ENCODE measurements at regions not wholly inside any gene's neighbourhood (a gene's known extent, or its start where the extent isn't known, plus 50 kb on each side); places are given as distances from the start of the nearest gene placed in this dataset.

GRCh38 chr14:97155320-97155719, 358.1 kb downstream of the VRK1 start:
- H3K27ac ChIP-seq (ENCODE audit: extremely low read length, insufficient read depth, low read length) = no peak overlapping the region
- DNase-seq (ENCODE audit: low spot score) (no peak), FAIRE-seq (no peak), ATAC-seq (no peak)
- H3K9me3 ChIP-seq (ENCODE audit: low read length) = peaks cover 11% of the 10 kb centered on the region
- H2AFZ ChIP-seq (ENCODE audit: low read length) = no peak overlapping the region
- no peaks in the 10 kb centered on the region for H4K20me1 ChIP-seq (ENCODE audit: insufficient read depth, low read length)
- TF ChIP-seq CERS6 (CRISPR knock-in tag; IDR thresholded peaks at IDR 0.05) (no peak), EEA1 (CRISPR knock-in tag; IDR thresholded peaks at IDR 0.05; ENCODE audit: borderline replicate concordance) (no peak), MEIS2 (CRISPR knock-in tag; IDR thresholded peaks at IDR 0.05) (no peak)
- in situ Hi-C loops (cut with HindIII; ENCODE audit: extremely low pct_ligation_motif_present, low pct_unique_long_range_greater_than_20kb) (no loop called here), intact Hi-C loops (cut with micrococcal nuclease; ENCODE audit: unreplicated experiment) (no loop called here)
- 53% methylated on average over 2 of the region's 2 CpGs for WGBS (ENCODE audit: low lambda C conversion rate)
- H3K79me2 ChIP-seq (ENCODE audit: insufficient read depth, low read length) = no peaks in the 10 kb centered on the region
- no peaks in the 10 kb centered on the region for H3K27me3 ChIP-seq (ENCODE audit: control insufficient read depth in 1 of 2, insufficient read depth in 2 of 2, low read length in 2 of 2)
- no peak overlapping the region for H3K4me2 ChIP-seq (ENCODE audit: low read depth, low read length)
- no peaks in the 10 kb centered on the region for H3K4me1 ChIP-seq (ENCODE audit: insufficient read depth, low read length)
- H3K9ac ChIP-seq (ENCODE audit: insufficient read depth, low read depth, low read length) = no peak overlapping the region
- no peaks in the 10 kb centered on the region for H3K36me3 ChIP-seq (replicated peaks in 1 of 2; ENCODE audit: control insufficient read depth in 1 of 2, insufficient read depth in 2 of 2, low read length in 2 of 2)
- BruUV-seq (replicated peaks) = no TSS peak
- ChIA-PET CTCF (ENCODE audit: low intra/inter-chr PET ratio, low total read pairs) (no interaction called here), POLR2A (no interaction called here)
- H3K4me3 ChIP-seq (replicated peaks in 1 of 3; ENCODE audit: insufficient read depth in 1 of 3, low read depth in 2 of 3, low read length in 3 of 3) = no peak overlapping the region

- no peak overlapping the region for H3K27ac ChIP-seq (ENCODE audit: extremely low read length, insufficient read depth, low read length)
- intact Hi-C loops (cut with micrococcal nuclease; ENCODE audit: unreplicated experiment) = no loop called here
- TF ChIP-seq DDIT3 (CRISPR knock-in tag; IDR thresholded peaks at IDR 0.05) = no peak
- no peak for TF ChIP-seq ZNF331 (CRISPR knock-in tag; IDR thresholded peaks at IDR 0.05)
- TF ChIP-seq CREB1 (IDR thresholded peaks at IDR 0.05) = no peak
- TF ChIP-seq CREB1 (CRISPR knock-in tag; IDR thresholded peaks at IDR 0.05) = no peak
- TF ChIP-seq ZNF275 (CRISPR knock-in tag; IDR thresholded peaks at IDR 0.05; ENCODE audit: borderline replicate concordance) = no peak
- no peak for TF ChIP-seq ZSCAN21 (CRISPR knock-in tag; IDR thresholded peaks at IDR 0.05; ENCODE audit: borderline replicate concordance)
- no peak for TF ChIP-seq SOX5 (CRISPR knock-in tag; IDR thresholded peaks at IDR 0.05; ENCODE audit: borderline replicate concordance)
- no peak for TF ChIP-seq FOSL1 (CRISPR knock-in tag; IDR thresholded peaks at IDR 0.05; ENCODE audit: borderline replicate concordance)
- no peak for TF ChIP-seq ZNF784 (CRISPR knock-in tag; IDR thresholded peaks at IDR 0.05; ENCODE audit: borderline replicate concordance)
- TF ChIP-seq ZSCAN9 (CRISPR knock-in tag; IDR thresholded peaks at IDR 0.05; ENCODE audit: borderline replicate concordance) = no peak
- TF ChIP-seq IRF9 (CRISPR knock-in tag; IDR thresholded peaks at IDR 0.05; ENCODE audit: borderline replicate concordance) = no peak
- TF ChIP-seq NFATC3 (CRISPR knock-in tag; IDR thresholded peaks at IDR 0.05) = no peak
- WGBS (ENCODE audit: low lambda C conversion rate) = 4% methylated on average over 4 of the region's 4 CpGs
- no peak for ATAC-seq
- no peak overlapping the region for H2AFZ ChIP-seq (ENCODE audit: low read length)
- no peak for DNase-seq (ENCODE audit: low spot score)
- ChIA-PET CTCF (ENCODE audit: low intra/inter-chr PET ratio, low total read pairs) (no interaction called here), POLR2A (no interaction called here)
- no peaks in the 10 kb centered on the region for H3K4me1 ChIP-seq (ENCODE audit: insufficient read depth, low read length)
- H3K79me2 ChIP-seq (ENCODE audit: insufficient read depth, low read length) = no peaks in the 10 kb centered on the region
- no TSS peak for BruUV-seq (replicated peaks)
- H3K9ac ChIP-seq (ENCODE audit: insufficient read depth, low read depth, low read length) = no peak overlapping the region
- no peaks in the 10 kb centered on the region for H3K27me3 ChIP-seq (ENCODE audit: control insufficient read depth in 1 of 2, insufficient read depth in 2 of 2, low read length in 2 of 2)
- H3K4me3 ChIP-seq (replicated peaks in 1 of 3; ENCODE audit: insufficient read depth in 1 of 3, low read depth in 2 of 3, low read length in 3 of 3) = no peak overlapping the region
- peaks cover 11% of the 10 kb centered on the region for H3K9me3 ChIP-seq (ENCODE audit: low read length)
- no peak overlapping the region for H3K4me2 ChIP-seq (ENCODE audit: low read depth, low read length)
- H3K36me3 ChIP-seq (replicated peaks in 1 of 2; ENCODE audit: control insufficient read depth in 1 of 2, insufficient read depth in 2 of 2, low read length in 2 of 2) = no peaks in the 10 kb centered on the region
- H4K20me1 ChIP-seq (ENCODE audit: insufficient read depth, low read length) = no peaks in the 10 kb centered on the region
- in situ Hi-C loops (cut with HindIII; ENCODE audit: extremely low pct_ligation_motif_present, low pct_unique_long_range_greater_than_20kb) = no loop called here
- no peak for FAIRE-seq
Observed at GRCh38 chr14:97155814-97156213, 358.6 kb downstream of the VRK1 start.

All from HepG2 (cell line).